CD14-positive monocyte (primary cell): ENCODE measurements at regions not wholly inside any gene's neighbourhood (a gene's known extent, or its start where the extent isn't known, plus 50 kb on each side); places are given as distances from the start of the nearest gene placed in this dataset.

Experiments used
- DNase-seq, 3 donors: peaks; one replicate each; pipeline ENCODE4 v3.0.0-alpha.2; 2011 to 2022
- H2AFZ ChIP-seq: 2 replicates; pipeline ENCODE4 v1.6.0; 2012; ENCODE audit warnings: mild to moderate bottlenecking, low read depth, low read length, inconsistent platforms; ENCODE audit not compliant: insufficient read depth, poor library complexity, severe bottlenecking
- H3K27ac ChIP-seq, 2 donors: 1 replicate in 1 of 2; 2 replicates in 1 of 2; pipeline ENCODE4 v1.5.1; 2012 to 2013; ENCODE audit warnings: low read length in 2 of 2, control low read depth in 1 of 2, inconsistent platforms in 1 of 2, low read depth in 1 of 2, mild to moderate bottlenecking in 1 of 2
- H3K27me3 ChIP-seq, 2 donors: one replicate each; pipeline versions ENCODE4 v1.6.0 to v1.6.1; 2011 to 2013; ENCODE audit warnings: low read length in 2 of 2; ENCODE audit not compliant: control insufficient read depth in 2 of 2, insufficient read depth in 2 of 2
- H3K36me3 ChIP-seq, 2 donors: replicated peaks in 1 of 2; 1 replicate in 1 of 2; 2 replicates in 1 of 2; pipeline versions ENCODE4 v1.5.1 to v1.6.1; 2012 to 2013; ENCODE audit warnings: low read length in 2 of 2, control low read depth in 1 of 2, inconsistent platforms in 1 of 2, mild to moderate bottlenecking in 1 of 2; ENCODE audit not compliant: insufficient read depth in 2 of 2, control insufficient read depth in 1 of 2
- H3K4me1 ChIP-seq, 2 donors: 1 replicate in 1 of 2; 2 replicates in 1 of 2; pipeline versions ENCODE4 v1.5.1 to v1.6.1; 2012 to 2013; ENCODE audit warnings: low read length in 2 of 2, control low read depth in 1 of 2, inconsistent platforms in 1 of 2, mild to moderate bottlenecking in 1 of 2, moderate library complexity in 1 of 2; ENCODE audit not compliant: insufficient read depth in 2 of 2, control insufficient read depth in 1 of 2
- H3K4me2 ChIP-seq: replicated peaks from 2 replicates; pipeline ENCODE3; 2012; ENCODE audit warnings: low read length, moderate library complexity, mild to moderate bottlenecking; ENCODE audit not compliant: poor library complexity, severe bottlenecking; ENCODE audit errors: extremely low read depth
- H3K4me3 ChIP-seq, 3 experiments: fragments of 200-600 bp in 1 of 3; sonication (generic) in 1 of 3; replicated peaks in 1 of 3; 1 replicate in 2 of 3; 2 replicates in 1 of 3; pipeline ENCODE4 v1.5.1; 2011 to 2013; ENCODE audit warnings: low read length in 3 of 3, mild to moderate bottlenecking in 3 of 3, control low read depth in 2 of 3, low read depth in 2 of 3, inconsistent platforms in 1 of 3, moderate library complexity in 1 of 3
- H3K79me2 ChIP-seq: 2 replicates; pipeline ENCODE4 v1.6.0; 2012; ENCODE audit warnings: mild to moderate bottlenecking, control low read depth, inconsistent platforms, low read length, moderate library complexity; ENCODE audit not compliant: insufficient read depth
- H3K9ac ChIP-seq: 2 replicates; pipeline ENCODE4 v1.6.0; 2017; ENCODE audit warnings: low read length, mild to moderate bottlenecking; ENCODE audit not compliant: insufficient read depth, poor library complexity, severe bottlenecking
- H3K9me3 ChIP-seq, 2 donors: replicated peaks in 1 of 2; 1 replicate in 1 of 2; 2 replicates in 1 of 2; pipeline versions ENCODE4 v1.5.1 to v1.6.1; 2012 to 2013; ENCODE audit warnings: low read length in 2 of 2, control low read depth in 1 of 2; ENCODE audit not compliant: control insufficient read depth in 1 of 2, insufficient read depth in 1 of 2
- H4K20me1 ChIP-seq: 2 replicates; pipeline ENCODE4 v1.6.0; 2012; ENCODE audit warnings: mild to moderate bottlenecking, low read length, control low read depth, moderate library complexity; ENCODE audit not compliant: insufficient read depth
- H3K27ac Mint-ChIP-seq, 7 donors: one replicate each; pipeline ENCODE4 v1.8.0; 2020; ENCODE audit warnings: mild to moderate bottlenecking in 7 of 7, mixed read lengths in 7 of 7, moderate library complexity in 6 of 7, inconsistent platforms in 2 of 7
- H3K27me3 Mint-ChIP-seq, 3 donors: one replicate each; pipeline ENCODE4 v1.8.0; 2021 to 2022; ENCODE audit warnings: low read depth in 3 of 3, mild to moderate bottlenecking in 3 of 3, mixed read lengths in 3 of 3, moderate library complexity in 3 of 3, inconsistent platforms in 1 of 3
- H3K36me3 Mint-ChIP-seq, 2 donors: one replicate each; pipeline ENCODE4 v1.8.0; 2020; ENCODE audit warnings: mixed read lengths in 2 of 2, inconsistent platforms in 1 of 2, mild to moderate bottlenecking in 1 of 2
- H3K4me1 Mint-ChIP-seq: one replicate; pipeline ENCODE4 v1.8.0; 2020; ENCODE audit warnings: mild to moderate bottlenecking, mixed read lengths
- H3K4me3 Mint-ChIP-seq, 2 donors: one replicate each; pipeline ENCODE4 v1.8.0; 2020; ENCODE audit warnings: mild to moderate bottlenecking in 2 of 2, mixed read lengths in 2 of 2, moderate library complexity in 1 of 2
- H3K9me3 Mint-ChIP-seq, 7 donors: one replicate each; pipeline ENCODE4 v1.8.0; 2020 to 2022; ENCODE audit warnings: mixed read lengths in 7 of 7, mild to moderate bottlenecking in 6 of 7, moderate library complexity in 6 of 7, inconsistent platforms in 2 of 7
- CTCF ChIP-seq: fragments of 200-600 bp; IDR thresholded peaks from one replicate; pipeline ENCODE4 v1.8.0; 2022; ENCODE audit warnings: antibody characterized with exemption, mild to moderate bottlenecking
- WGBS: methylation state at CpG from one replicate; pipeline ENCODE4 v1.1.5; 2013; ENCODE audit warnings: missing lambda C conversion rate; ENCODE audit not compliant: insufficient coverage; 5-methylcytosine and 5-hydroxymethylcytosine counted together
- intact Hi-C, 2 donors: fragments of 100-400 bp; cut with micrococcal nuclease; formaldehyde crosslinking; loops; one replicate each; pipeline versions ENCODE4 v1.15.0 to v1.15.1; 2023

- peaks cover 59 to 99% (median 90%) of the 10 kb centered on the region in 7 donors for H3K9me3 Mint-ChIP-seq
- no peaks in the 10 kb centered on the region for H3K27me3 Mint-ChIP-seq
- no peaks in the 10 kb centered on the region for H3K36me3 ChIP-seq
Observed at GRCh38 chr19:27765397-27765796, 1447.6 kb downstream of the UQCRFS1 start.

DNA sequence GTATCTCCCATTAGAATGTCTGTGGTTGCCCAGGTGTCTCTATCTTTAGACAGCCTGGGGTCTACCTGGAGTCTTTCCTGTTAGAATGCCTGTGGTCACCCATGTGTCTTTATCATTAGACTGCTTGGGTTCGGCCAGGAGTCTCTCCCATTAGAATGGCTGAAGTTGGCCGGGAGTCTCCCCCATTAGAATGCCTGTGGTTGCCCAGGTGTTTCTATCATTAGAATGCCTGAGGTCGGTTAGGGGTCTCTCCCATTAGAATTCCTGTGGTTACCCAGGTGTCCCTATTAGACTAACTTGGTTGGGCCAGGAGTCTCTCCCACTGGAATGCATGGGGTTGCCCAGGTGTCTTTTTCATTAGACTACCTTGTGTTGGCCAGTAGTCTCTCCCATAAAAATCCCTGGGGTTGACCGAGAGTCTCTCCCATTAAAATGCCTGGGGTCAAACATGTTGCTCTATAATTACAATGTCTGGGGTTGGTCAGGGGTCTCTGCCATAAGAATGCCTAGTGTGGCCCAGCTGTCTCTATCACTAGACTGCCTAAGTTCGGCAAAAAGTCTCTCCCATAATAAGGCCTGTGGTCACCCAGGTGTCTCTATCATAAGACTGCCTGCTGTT, 1448.7 kb downstream of the UQCRFS1 start:
- Mint-ChIP-seq H3K36me3 (no peaks in the 10 kb centered on the region), H3K4me1 (no peaks in the 10 kb centered on the region), H3K27ac (no peak overlapping the region), H3K27me3 (no peaks in the 10 kb centered on the region), H3K4me3 (no peak overlapping the region), H3K9me3 (peaks cover 53 to 99% (median 88%) of the 10 kb centered on the region in 7 donors)
- Histone ChIP-seq H3K9me3 (peaks cover 100% of the 10 kb centered on the region in 2 donors), H3K27me3 (no peaks in the 10 kb centered on the region), H2AFZ (no peak overlapping the region), H3K4me2 (no peak overlapping the region), H3K36me3 (no peaks in the 10 kb centered on the region), H3K9ac (no peak overlapping the region), H4K20me1 (no peaks in the 10 kb centered on the region), H3K4me3 (no peak overlapping the region), H3K4me1 (no peaks in the 10 kb centered on the region), H3K79me2 (no peaks in the 10 kb centered on the region), H3K27ac (no peak overlapping the region)
- no peak for DNase-seq
- intact Hi-C loops, result no loop called here
- WGBS, result 86% methylated on average over 2 of the region's 5 CpGs
- no peak for TF ChIP-seq CTCF

More at GRCh38 chr19:27765397-27765796, 1447.6 kb downstream of the UQCRFS1 start:
- Histone ChIP-seq H3K27ac (no peak overlapping the region), H2AFZ (no peak overlapping the region), H3K9me3 (peaks cover 100% of the 10 kb centered on the region in 2 donors), H3K4me3 (no peak overlapping the region), H4K20me1 (no peaks in the 10 kb centered on the region), H3K79me2 (no peaks in the 10 kb centered on the region), H3K4me1 (no peaks in the 10 kb centered on the region), H3K27me3 (no peaks in the 10 kb centered on the region), H3K4me2 (no peak overlapping the region), H3K9ac (no peak overlapping the region)
- no peak for DNase-seq
- Mint-ChIP-seq H3K4me1 (no peaks in the 10 kb centered on the region), H3K27ac (no peak overlapping the region), H3K4me3 (no peak overlapping the region), H3K36me3 (no peaks in the 10 kb centered on the region)
- TF ChIP-seq CTCF, result no peak
- intact Hi-C loops, result no loop called here
- 89% methylated on average over 4 of the region's 7 CpGs for WGBS
